ENCODE measurements at regions not wholly inside any gene's neighbourhood (a gene's known extent, or its start where the extent isn't known, plus 50 kb on each side); places are given as distances from the start of the nearest gene placed in this dataset.

- DNase-seq = no peak
Measured at GRCh38 chr18:25469489-25469888, 117.5 kb upstream of the ZNF521 start.

GRCh38 chr18:25467226-25467987 is 115.4 kb upstream of the ZNF521 start:
- no peak for DNase-seq

- DNase-seq = no peak
Measured at GRCh38 chr18:25465152-25465732, 113.3 kb upstream of the ZNF521 start.

DNA sequence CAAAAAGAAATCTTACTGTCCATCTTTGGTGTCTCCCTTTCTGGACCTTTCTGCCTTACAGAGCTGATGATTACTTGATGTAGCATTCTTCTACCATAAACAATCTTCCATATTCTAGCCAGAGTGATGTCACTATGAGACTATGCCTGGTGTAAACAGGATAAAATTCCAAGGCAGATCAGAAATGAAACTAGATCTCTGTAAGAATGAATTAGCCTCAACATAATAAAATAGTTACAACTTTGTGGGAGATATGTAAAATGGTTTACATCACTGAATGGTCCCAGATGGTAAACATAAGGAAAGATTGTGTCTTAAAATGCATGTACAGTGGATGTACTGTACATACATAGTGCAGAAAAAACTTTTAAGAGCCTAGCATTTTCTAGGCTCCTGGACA is 112.3 kb upstream of the ZNF521 start:
- no peak for DNase-seq

DNA sequence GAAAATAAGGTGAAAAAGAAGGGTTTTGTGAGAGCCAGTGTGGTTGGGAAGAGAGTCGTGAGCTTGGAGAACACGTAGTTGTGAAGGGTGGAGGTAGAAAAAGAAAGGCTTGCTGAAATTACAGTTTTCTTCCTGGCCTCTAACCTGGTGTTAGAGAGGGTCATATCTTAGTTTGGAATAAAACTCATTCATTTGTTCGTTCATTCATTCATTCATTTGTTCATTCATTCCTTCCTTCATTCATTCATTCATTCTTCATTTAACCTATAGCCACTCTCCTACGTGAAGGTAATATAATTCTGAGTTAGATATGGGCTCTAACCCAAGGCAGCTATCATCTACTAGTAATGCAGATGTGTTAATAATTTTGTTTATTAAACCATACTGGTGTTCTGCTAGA is 111.8 kb upstream of the ZNF521 start:
- DNase-seq = no peak

- no peak for DNase-seq
Measured at GRCh38 chr18:25459814-25460213, 107.8 kb upstream of the ZNF521 start.

GRCh38 chr18:25457601-25458000 is 105.6 kb upstream of the ZNF521 start:
- no peak for DNase-seq

DNA sequence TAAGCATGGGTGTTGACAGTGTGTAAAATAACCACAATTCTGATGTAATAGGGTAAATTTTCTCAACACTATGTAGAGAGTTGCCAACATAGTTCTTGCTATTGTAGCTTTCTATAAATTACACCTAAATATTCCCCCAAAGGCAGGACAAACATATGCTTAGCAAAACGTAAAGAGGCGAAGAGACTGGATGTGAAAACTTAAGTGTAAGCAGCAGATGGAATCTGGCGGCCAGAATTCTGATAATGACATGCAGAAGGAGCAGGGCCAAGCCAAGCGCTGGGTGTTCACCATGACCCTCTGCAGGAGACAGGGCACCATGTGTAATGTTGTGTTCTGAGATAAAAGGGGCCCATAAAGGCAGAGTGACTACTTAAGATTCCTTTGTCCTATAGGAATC is 105.2 kb upstream of the ZNF521 start:
- DNase-seq = no peak

DNA sequence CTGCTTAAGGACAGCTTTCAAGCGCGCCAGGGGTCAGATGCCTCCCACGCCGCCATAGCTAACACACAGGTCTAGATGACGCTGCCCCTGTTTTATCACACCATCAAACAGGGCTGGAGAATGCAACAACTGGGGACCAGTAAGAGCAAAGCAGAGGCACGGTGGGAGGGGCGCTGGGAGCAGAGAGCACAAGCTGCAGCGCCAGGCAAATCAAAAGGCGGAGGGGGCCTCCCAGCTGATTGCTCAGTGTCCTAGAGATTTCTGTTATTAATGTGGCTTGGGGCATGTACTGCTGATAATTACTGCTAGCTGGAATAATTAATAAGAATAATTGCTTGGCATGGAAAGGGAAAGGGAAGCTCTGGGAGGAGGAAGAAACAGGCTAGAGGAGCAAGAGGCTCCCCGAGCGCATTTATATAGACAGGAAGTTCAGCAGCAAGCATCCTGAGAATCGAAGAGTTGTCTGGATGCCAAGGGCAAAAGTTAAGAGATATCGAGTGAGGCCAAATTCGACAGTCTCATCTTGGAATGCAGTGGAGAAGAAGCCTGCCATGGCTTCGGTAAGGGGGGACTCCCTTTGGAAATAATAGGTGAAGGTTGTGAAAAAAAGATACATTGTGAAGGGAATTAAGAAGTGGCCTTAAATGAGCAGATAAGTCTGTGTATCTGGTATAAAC is 104.5 kb upstream of the ZNF521 start:
- no peak for DNase-seq

- no peak for DNase-seq
Measured at GRCh38 chr18:25455646-25456045, 103.7 kb upstream of the ZNF521 start.

DNA sequence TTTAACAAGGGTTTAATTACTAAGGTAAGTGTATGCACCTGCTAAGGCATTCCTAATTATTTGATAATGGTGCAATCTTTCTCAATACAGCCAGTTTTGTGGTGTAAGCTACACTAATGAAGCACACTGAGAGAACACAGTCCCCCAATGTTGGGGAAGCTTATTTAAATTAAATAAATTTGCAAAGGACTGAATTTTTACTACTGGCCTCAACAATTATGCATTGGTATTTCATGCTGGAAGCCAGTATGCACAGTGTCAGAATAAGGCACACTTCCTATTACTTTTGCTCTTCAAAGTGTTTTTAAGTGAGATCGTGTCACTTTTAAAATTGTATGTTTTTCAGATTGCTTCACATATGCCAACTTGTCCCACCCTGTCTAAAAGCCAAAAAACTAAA is 103.2 kb upstream of the ZNF521 start:
- DNase-seq = no peak

- DNase-seq = no peak
Measured at GRCh38 chr18:25454730-25455129, 102.8 kb upstream of the ZNF521 start.

GRCh38 chr18:25454270-25454659 is 102.3 kb upstream of the ZNF521 start:
- no peak for DNase-seq

- DNase-seq = no peak
Measured at GRCh38 chr18:25453556-25454269, 101.7 kb upstream of the ZNF521 start.

DNA sequence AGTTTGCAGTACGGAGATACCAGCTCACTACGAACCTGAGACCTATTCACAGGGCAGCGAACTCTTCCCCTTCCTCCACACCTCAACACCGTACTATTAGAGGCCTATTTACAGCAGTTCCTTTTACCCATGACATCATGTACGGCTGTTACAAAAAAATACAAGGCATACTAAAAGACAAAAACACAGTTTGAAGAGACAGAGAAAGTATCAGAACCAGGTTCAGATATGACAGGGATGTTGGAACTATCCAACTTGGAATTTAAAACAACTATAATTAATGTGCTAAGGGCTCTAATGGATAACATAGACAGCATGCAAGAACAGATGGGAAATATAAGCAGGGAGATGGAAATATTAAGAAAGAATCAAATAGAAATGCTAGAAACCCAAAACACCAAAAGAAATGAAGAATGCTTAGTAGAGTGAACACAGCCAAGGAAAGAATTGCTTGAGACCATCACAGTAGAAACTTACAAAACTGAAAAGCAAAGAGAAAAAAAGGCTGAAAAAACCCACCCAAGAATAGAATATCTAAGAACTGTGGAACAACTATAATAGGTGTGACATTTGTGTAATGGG is 99.2 kb upstream of the ZNF521 start:
- DNase-seq = no peak

DNA sequence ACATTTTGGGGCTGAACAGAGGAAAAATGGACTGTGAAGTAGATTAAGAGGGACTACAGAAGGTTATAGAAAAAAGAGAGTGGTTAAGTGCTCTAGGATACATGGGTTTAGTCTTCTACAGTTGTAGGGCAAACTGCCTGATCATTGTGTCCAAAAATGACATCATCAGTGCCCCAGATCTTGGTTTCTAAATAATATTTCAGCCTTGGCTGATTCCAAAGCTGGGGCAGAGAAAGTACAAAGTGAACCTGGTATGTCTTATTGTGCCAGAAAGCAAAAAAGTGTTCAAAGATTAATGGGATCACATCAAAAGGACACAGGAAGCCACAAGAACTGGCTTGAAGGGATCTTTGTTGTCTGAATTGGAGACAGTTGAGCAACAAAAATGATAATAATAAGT is 97.1 kb upstream of the ZNF521 start:
- DNase-seq = no peak

- no peak for DNase-seq
Measured at GRCh38 chr18:25446972-25447371, 95.0 kb upstream of the ZNF521 start.

- DNase-seq = no peak
Measured at GRCh38 chr18:25445430-25445829, 93.5 kb upstream of the ZNF521 start.

DNA sequence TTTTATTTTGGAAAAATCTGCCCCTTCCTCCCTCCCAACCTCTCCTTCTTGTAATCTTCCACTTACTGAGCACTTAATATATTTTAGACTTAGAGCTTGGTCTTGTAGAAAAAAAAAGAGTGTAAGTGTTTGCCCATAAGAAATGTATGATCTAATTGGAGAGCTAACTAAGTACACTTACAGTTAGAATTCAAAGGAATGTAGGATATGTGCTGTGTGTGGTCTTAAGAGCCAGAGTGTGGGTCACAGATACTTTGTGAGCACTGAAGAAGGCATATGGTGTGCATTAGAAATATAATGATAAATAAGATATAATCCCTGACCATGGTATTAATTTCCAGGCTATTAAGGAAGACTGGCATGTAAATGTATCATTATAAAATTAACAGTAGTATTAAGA is 91.8 kb upstream of the ZNF521 start:
- DNase-seq = no peak

DNA sequence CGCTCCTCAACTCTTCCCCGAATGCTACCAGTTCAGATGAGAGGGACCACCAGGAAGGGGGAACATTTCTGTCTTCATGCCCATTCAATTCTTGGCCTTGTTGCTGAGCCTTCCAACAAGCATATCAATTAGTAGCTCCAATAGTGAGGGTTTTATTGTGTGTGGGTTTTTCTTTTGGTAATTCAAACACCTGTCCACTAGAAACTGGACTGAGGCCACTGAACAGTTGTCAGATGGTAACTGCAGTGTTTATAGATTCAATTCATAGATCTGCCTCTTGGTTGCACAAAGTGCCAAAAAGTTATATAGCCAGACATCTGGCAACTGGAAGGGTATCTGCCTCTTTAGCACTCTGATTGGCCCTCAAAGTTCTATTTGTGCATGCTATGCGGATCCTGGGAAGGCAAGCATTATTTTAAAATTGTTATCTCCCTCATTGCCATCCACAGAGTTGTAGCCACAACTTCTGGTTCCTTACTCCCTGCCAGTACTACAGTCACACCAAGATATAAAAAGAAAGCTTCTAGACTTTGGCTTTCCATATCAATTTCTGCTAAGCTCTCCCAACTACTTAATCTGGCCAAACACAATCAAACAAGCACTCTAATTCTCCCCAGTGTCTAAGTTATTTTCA is 83.3 kb upstream of the ZNF521 start:
- DNase-seq = no peak

DNA sequence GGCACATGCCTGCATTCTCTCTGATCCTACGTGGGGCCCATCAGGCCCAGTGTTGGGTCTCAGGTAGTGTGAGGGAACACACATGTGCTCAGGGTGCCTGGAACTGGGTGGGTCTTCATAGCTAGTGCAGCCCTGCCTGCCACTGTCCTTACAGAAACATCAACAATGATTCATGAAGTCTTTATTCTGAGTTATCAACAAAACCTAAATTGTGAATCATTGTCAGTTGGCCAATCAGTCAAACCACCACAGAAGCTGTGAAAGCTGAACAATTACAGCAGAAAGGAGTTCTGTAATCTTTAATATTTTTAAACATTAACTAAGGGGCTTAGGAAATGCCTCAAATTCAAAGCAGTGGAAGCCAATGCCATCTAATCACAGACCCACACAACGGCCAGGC is 82.8 kb upstream of the ZNF521 start:
- DNase-seq = no peak

GRCh38 chr18:25433590-25433989 is 81.6 kb upstream of the ZNF521 start:
- DNase-seq = no peak

- no peak for DNase-seq
Measured at GRCh38 chr18:25425024-25425423, 73.1 kb upstream of the ZNF521 start.

Measured in activated T-cell treated with anti-CD3 and anti-CD28 coated beads for 4 hours (primary cell).